ENCODE measurements at regions not wholly inside any gene's neighbourhood (a gene's known extent, or its start where the extent isn't known, plus 50 kb on each side); places are given as distances from the start of the nearest gene placed in this dataset.

- Histone ChIP-seq H3K4me2 (ENCODE audit: insufficient read depth, low read length) (no peak overlapping the region), H3K27me3 (ENCODE audit: insufficient read depth, low read length, poor library complexity) (no peaks in the 10 kb centered on the region), H2AFZ (ENCODE audit: low read depth, low read length) (no peak overlapping the region), H4K20me1 (ENCODE audit: insufficient read depth, low read length) (no peaks in the 10 kb centered on the region), H3K79me2 (ENCODE audit: insufficient read depth, low read length) (no peaks in the 10 kb centered on the region), H3K27ac (ENCODE audit: low read length) (no peak overlapping the region), H3K4me3 (ENCODE audit: low read depth in 1 of 2, low read length in 2 of 2) (no peak overlapping the region), H3K4me1 (ENCODE audit: insufficient read depth, low read length) (no peaks in the 10 kb centered on the region), H3K9me3 (ENCODE audit: insufficient read depth, low read length, severe bottlenecking) (no peaks in the 10 kb centered on the region), H3K9ac (ENCODE audit: low read depth, low read length) (no peak overlapping the region), H3K36me3 (ENCODE audit: insufficient read depth, low read length) (no peaks in the 10 kb centered on the region)
- DNase-seq (no peak), ATAC-seq (ENCODE audit: insufficient read depth, low read depth) (no peak)
- TF ChIP-seq, protein P1, sequence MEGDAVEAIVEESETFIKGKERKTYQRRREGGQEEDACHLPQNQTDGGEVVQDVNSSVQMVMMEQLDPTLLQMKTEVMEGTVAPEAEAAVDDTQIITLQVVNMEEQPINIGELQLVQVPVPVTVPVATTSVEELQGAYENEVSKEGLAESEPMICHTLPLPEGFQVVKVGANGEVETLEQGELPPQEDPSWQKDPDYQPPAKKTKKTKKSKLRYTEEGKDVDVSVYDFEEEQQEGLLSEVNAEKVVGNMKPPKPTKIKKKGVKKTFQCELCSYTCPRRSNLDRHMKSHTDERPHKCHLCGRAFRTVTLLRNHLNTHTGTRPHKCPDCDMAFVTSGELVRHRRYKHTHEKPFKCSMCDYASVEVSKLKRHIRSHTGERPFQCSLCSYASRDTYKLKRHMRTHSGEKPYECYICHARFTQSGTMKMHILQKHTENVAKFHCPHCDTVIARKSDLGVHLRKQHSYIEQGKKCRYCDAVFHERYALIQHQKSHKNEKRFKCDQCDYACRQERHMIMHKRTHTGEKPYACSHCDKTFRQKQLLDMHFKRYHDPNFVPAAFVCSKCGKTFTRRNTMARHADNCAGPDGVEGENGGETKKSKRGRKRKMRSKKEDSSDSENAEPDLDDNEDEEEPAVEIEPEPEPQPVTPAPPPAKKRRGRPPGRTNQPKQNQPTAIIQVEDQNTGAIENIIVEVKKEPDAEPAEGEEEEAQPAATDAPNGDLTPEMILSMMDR (IDR thresholded peaks at IDR 0.05; ENCODE audit: borderline replicate concordance, extremely low read depth, low read length, poor library complexity, severe bottlenecking), result no peak
- no peak for TF ChIP-seq EZH2 (IDR thresholded peaks at IDR 0.05; ENCODE audit: borderline replicate concordance, low read depth, low read length, severe bottlenecking)
Measured at GRCh38 chr1:184262109-184262508, 124.7 kb upstream of the C1orf21 start.

- Histone ChIP-seq H3K27me3 (ENCODE audit: insufficient read depth, low read length, poor library complexity) (no peaks in the 10 kb centered on the region), H3K4me3 (ENCODE audit: low read depth in 1 of 2, low read length in 2 of 2) (no peak overlapping the region), H3K9me3 (ENCODE audit: insufficient read depth, low read length, severe bottlenecking) (no peaks in the 10 kb centered on the region), H2AFZ (ENCODE audit: low read depth, low read length) (no peak overlapping the region), H3K9ac (ENCODE audit: low read depth, low read length) (no peak overlapping the region), H4K20me1 (ENCODE audit: insufficient read depth, low read length) (no peaks in the 10 kb centered on the region), H3K79me2 (ENCODE audit: insufficient read depth, low read length) (no peaks in the 10 kb centered on the region), H3K27ac (ENCODE audit: low read length) (no peak overlapping the region), H3K4me2 (ENCODE audit: insufficient read depth, low read length) (no peak overlapping the region), H3K36me3 (ENCODE audit: insufficient read depth, low read length) (no peaks in the 10 kb centered on the region), H3K4me1 (ENCODE audit: insufficient read depth, low read length) (no peaks in the 10 kb centered on the region)
- TF ChIP-seq EZH2 (IDR thresholded peaks at IDR 0.05; ENCODE audit: borderline replicate concordance, low read depth, low read length, severe bottlenecking), result no peak
- TF ChIP-seq, protein P1 (IDR thresholded peaks at IDR 0.05; ENCODE audit: borderline replicate concordance, extremely low read depth, low read length, poor library complexity, severe bottlenecking), result no peak
- no peak for DNase-seq
- ATAC-seq (ENCODE audit: insufficient read depth, low read depth), result no peak
Measured at GRCh38 chr1:184267747-184268146, 119.1 kb upstream of the C1orf21 start.

GRCh38 chr1:184270556-184270955 is 116.3 kb upstream of the C1orf21 start:
- Histone ChIP-seq H3K27ac (ENCODE audit: low read length) (no peak overlapping the region), H4K20me1 (ENCODE audit: insufficient read depth, low read length) (no peaks in the 10 kb centered on the region), H3K4me3 (ENCODE audit: low read depth in 1 of 2, low read length in 2 of 2) (no peak overlapping the region), H3K4me2 (ENCODE audit: insufficient read depth, low read length) (no peak overlapping the region), H3K4me1 (ENCODE audit: insufficient read depth, low read length) (no peaks in the 10 kb centered on the region), H3K9ac (ENCODE audit: low read depth, low read length) (no peak overlapping the region), H3K36me3 (ENCODE audit: insufficient read depth, low read length) (no peaks in the 10 kb centered on the region), H3K27me3 (ENCODE audit: insufficient read depth, low read length, poor library complexity) (no peaks in the 10 kb centered on the region), H2AFZ (ENCODE audit: low read depth, low read length) (no peak overlapping the region), H3K9me3 (ENCODE audit: insufficient read depth, low read length, severe bottlenecking) (no peaks in the 10 kb centered on the region), H3K79me2 (ENCODE audit: insufficient read depth, low read length) (no peaks in the 10 kb centered on the region)
- DNase-seq (no peak), ATAC-seq (ENCODE audit: insufficient read depth, low read depth) (no peak)
- TF ChIP-seq, protein P1 (IDR thresholded peaks at IDR 0.05; ENCODE audit: borderline replicate concordance, extremely low read depth, low read length, poor library complexity, severe bottlenecking), result no peak
- TF ChIP-seq EZH2 (IDR thresholded peaks at IDR 0.05; ENCODE audit: borderline replicate concordance, low read depth, low read length, severe bottlenecking), result no peak
